Mucosa of descending colon (tissue), 3 donors: ENCODE measurements at regions not wholly inside any gene's neighbourhood (a gene's known extent, or its start where the extent isn't known, plus 50 kb on each side); places are given as distances from the start of the nearest gene placed in this dataset.

Experiments used
- ATAC-seq: fragments of 200-7000 bp; cut with Tn5 transposase; one replicate; pipeline ENCODE4 v1.9.1; 2020; ENCODE audit warnings: mild to moderate bottlenecking, moderate library complexity
- DNase-seq, 3 donors: peaks; one replicate each; pipeline ENCODE4 v3.0.0-alpha.2; 2020
- H3K36me3 ChIP-seq: fragments of 200-600 bp; one replicate; pipeline ENCODE4 v1.8.0; 2021; ENCODE audit warnings: low read depth, mild to moderate bottlenecking
- H3K4me1 ChIP-seq: fragments of 200-600 bp; one replicate; pipeline ENCODE4 v1.8.0; 2021; ENCODE audit warnings: low read depth, mild to moderate bottlenecking
- H3K4me3 ChIP-seq: fragments of 200-600 bp; one replicate; pipeline ENCODE4 v1.8.0; 2021; ENCODE audit warnings: mild to moderate bottlenecking
- H3K9me3 ChIP-seq: fragments of 200-600 bp; one replicate; pipeline ENCODE4 v1.8.0; 2021; ENCODE audit warnings: mild to moderate bottlenecking
- CTCF ChIP-seq: fragments of 200-600 bp; IDR thresholded peaks from one replicate; pipeline ENCODE4 v1.8.0; 2022; ENCODE audit warnings: antibody characterized with exemption, mild to moderate bottlenecking
- intact Hi-C, 2 donors: fragments of 100-400 bp; cut with DNase I in 1 of 2; cut with micrococcal nuclease in 1 of 2; formaldehyde crosslinking; loops; one replicate each; pipeline versions ENCODE4 v1.11.0 to v1.11.1; 2022; cut with DNase I, micrococcal nuclease
- donor health status: DM: no; HTN: no; CAD: no; lungs with moderate emphysema.
- donor health status: DM: no; HTN: no; CAD: no.
- donor health status: DM: no; HTN: yes; CAD: no.

GRCh38 chrX:15143050-15143824 lies 126.6 kb downstream of the ASB9 start:
- no peak for TF ChIP-seq CTCF
- intact Hi-C loops, result loop anchor here in 1 of 2 donors (10.0 kb wide), 1 partner anchor 1088 kb away; no protein-coding TSS in a partner anchor
- peak; percentile 89 for ATAC-seq

GRCh38 chrX:15142084-15142715 lies 127.7 kb downstream of the ASB9 start:
- DNase-seq (peak in 1 of 3 donors; percentile 6), ATAC-seq (peak; percentile 76)
- intact Hi-C loops, result loop anchor here in 1 of 2 donors (10.0 kb wide), 1 partner anchor 1087 kb away; no protein-coding TSS in a partner anchor
- Histone ChIP-seq H3K4me3 (no peak overlapping the region), H3K9me3 (no peaks in the 10 kb centered on the region), H3K4me1 (no peaks in the 10 kb centered on the region), H3K36me3 (no peaks in the 10 kb centered on the region)
- TF ChIP-seq CTCF, result no peak

More at GRCh38 chrX:15143050-15143824, 126.6 kb downstream of the ASB9 start:
- no peaks in the 10 kb centered on the region for H3K9me3 ChIP-seq
- DNase-seq, result peak in 2 of 3 donors; percentile 50 to 83
- H3K4me1 ChIP-seq, result no peaks in the 10 kb centered on the region
- H3K4me3 ChIP-seq, result no peak overlapping the region
- no peaks in the 10 kb centered on the region for H3K36me3 ChIP-seq

GRCh38 chrX:15136795-15137194 lies 133.1 kb downstream of the ASB9 start:
- no peak for ATAC-seq
- intact Hi-C loops, result no loop called here
- no peaks in the 10 kb centered on the region for H3K4me1 ChIP-seq
- DNase-seq, result no peak
- H3K36me3 ChIP-seq, result no peaks in the 10 kb centered on the region
- no peak overlapping the region for H3K4me3 ChIP-seq
- no peaks in the 10 kb centered on the region for H3K9me3 ChIP-seq
- TF ChIP-seq CTCF, result no peak

- TF ChIP-seq CTCF, result no peak
- Histone ChIP-seq H3K4me3 (no peak overlapping the region), H3K36me3 (no peaks in the 10 kb centered on the region), H3K4me1 (no peaks in the 10 kb centered on the region), H3K9me3 (no peaks in the 10 kb centered on the region)
- intact Hi-C loops, result no loop called here
- ATAC-seq, result no peak
- no peak for DNase-seq
Measured at GRCh38 chrX:15129412-15129811, 140.5 kb downstream of the ASB9 start.

GRCh38 chrX:15128861-15129260 lies 141.0 kb downstream of the ASB9 start:
- DNase-seq (no peak), ATAC-seq (peak; percentile 93)
- no peaks in the 10 kb centered on the region for H3K4me1 ChIP-seq
- no peaks in the 10 kb centered on the region for H3K36me3 ChIP-seq
- no peaks in the 10 kb centered on the region for H3K9me3 ChIP-seq
- H3K4me3 ChIP-seq, result no peak overlapping the region
- TF ChIP-seq CTCF, result no peak
- intact Hi-C loops, result no loop called here
